H1 (cell line): ENCODE measurements at regions not wholly inside any gene's neighbourhood (a gene's known extent, or its start where the extent isn't known, plus 50 kb on each side); places are given as distances from the start of the nearest gene placed in this dataset.

Experiments used
- CTCF ChIA-PET: fragments of 300-600 bp; sonication (Branson Sonifier 250); formaldehyde crosslinking; loops from one replicate; lab custom pipeline; 2021; ENCODE audit not compliant: partially characterized antibody; lab: Charles Lee
- POLR2A ChIA-PET: fragments of 300-600 bp; sonication (Branson Sonifier 250); formaldehyde crosslinking; loops from one replicate; lab custom pipeline; 2021; ENCODE audit warnings: inconsistent platforms; ENCODE audit not compliant: partially characterized antibody; lab: Charles Lee
- DNase-seq, 2 experiments: peaks; one replicate each; pipeline versions ENCODE4 v3.0.0 to v3.0.0-alpha.2; 2010 to 2022; ENCODE audit warnings: low spot score in 2 of 2, low read depth in 1 of 2, mixed read lengths in 1 of 2
- FAIRE-seq: peaks from 2 replicates; lab custom pipeline; 2011; peaks lifted over from hg19 to GRCh38; lab: Jason Lieb, UNC
- H2AFZ ChIP-seq: 2 replicates; pipeline ENCODE4 v1.8.1; 2012; ENCODE audit warnings: low read length, inconsistent platforms
- H2AK5ac ChIP-seq: 2 replicates; pipeline ENCODE4 v1.6.1; 2013; ENCODE audit warnings: low read depth, low read length
- H2BK120ac ChIP-seq: replicated peaks from 2 replicates; pipeline ENCODE3; 2013; ENCODE audit warnings: low read depth, low read length, inconsistent platforms
- H2BK12ac ChIP-seq: 2 replicates; pipeline ENCODE4 v1.6.1; 2013; ENCODE audit warnings: low read depth, low read length
- H2BK15ac ChIP-seq: 2 replicates; pipeline ENCODE4 v1.6.1; 2013; ENCODE audit warnings: low read length
- H2BK20ac ChIP-seq: 2 replicates; pipeline ENCODE4 v1.6.1; 2013; ENCODE audit warnings: low read length
- H2BK5ac ChIP-seq: 2 replicates; pipeline ENCODE4 v1.6.1; 2013; ENCODE audit warnings: low read depth, low read length
- H3K14ac ChIP-seq: 2 replicates; pipeline ENCODE4 v1.6.1; 2013; ENCODE audit warnings: inconsistent platforms; ENCODE audit not compliant: insufficient read length
- H3K18ac ChIP-seq: 2 replicates; pipeline ENCODE4 v1.6.1; 2013; ENCODE audit warnings: low read length; ENCODE audit errors: extremely low read depth
- H3K23ac ChIP-seq: 2 replicates; pipeline ENCODE4 v1.6.1; 2013; ENCODE audit warnings: inconsistent platforms; ENCODE audit not compliant: insufficient read length
- H3K23me2 ChIP-seq: 2 replicates; pipeline ENCODE4 v1.6.1; 2013; ENCODE audit warnings: low read depth, low read length
- H3K27ac ChIP-seq: 2 replicates; pipeline ENCODE4 v1.6.1; 2011; ENCODE audit warnings: low read depth, low read length, inconsistent platforms
- H3K27me3 ChIP-seq, 4 experiments: replicated peaks in 1 of 4; 1 replicate in 1 of 4; 2 replicates in 3 of 4; pipeline versions ENCODE4 v1.6.1 to v1.8.1; 2011 to 2013; ENCODE audit warnings: low read length in 3 of 4, mild to moderate bottlenecking in 3 of 4, inconsistent platforms in 2 of 4, mixed read lengths in 2 of 4, moderate library complexity in 1 of 4; ENCODE audit not compliant: control insufficient read depth in 3 of 4, insufficient read depth in 3 of 4; ENCODE audit errors: extremely low read depth in 1 of 4
- H3K36me3 ChIP-seq, 4 experiments: 2 replicates each; pipeline versions ENCODE4 v1.6.1 to v1.8.1; 2011 to 2013; ENCODE audit warnings: mild to moderate bottlenecking in 4 of 4, low read length in 3 of 4, moderate library complexity in 2 of 4, control low read depth in 1 of 4, inconsistent platforms in 1 of 4; ENCODE audit not compliant: insufficient read depth in 4 of 4, control insufficient read depth in 2 of 4
- H3K4ac ChIP-seq: replicated peaks from 2 replicates; pipeline ENCODE3; 2013; ENCODE audit warnings: low read length, low read depth, mixed read lengths, inconsistent platforms; ENCODE audit not compliant: insufficient read length
- H3K4me1 ChIP-seq, 4 experiments: replicated peaks in 1 of 4; 1 replicate in 1 of 4; 2 replicates in 3 of 4; pipeline versions ENCODE4 v1.6.1 to v1.8.1; 2011 to 2013; ENCODE audit warnings: low read length in 3 of 4, inconsistent platforms in 2 of 4, mixed read lengths in 1 of 4; ENCODE audit not compliant: insufficient read depth in 4 of 4, control insufficient read depth in 3 of 4
- H3K4me2 ChIP-seq, 2 experiments: 2 replicates each; pipeline versions ENCODE4 v1.6.1 to v1.8.1; 2011 to 2013; ENCODE audit warnings: low read depth in 2 of 2, low read length in 2 of 2, control low read depth in 1 of 2, inconsistent platforms in 1 of 2, mild to moderate bottlenecking in 1 of 2; ENCODE audit not compliant: insufficient read depth in 1 of 2
- H3K4me3 ChIP-seq, 4 experiments: fragments of 200-600, 300-600 bp in 1 of 4; sonication (generic), shearing (Covaris generic), sonication (Bioruptor Twin) in 1 of 4; 2 replicates each; pipeline versions ENCODE4 v1.5.1 to v1.8.1; 2011 to 2016; ENCODE audit warnings: low read length in 4 of 4, low read depth in 3 of 4, control low read depth in 2 of 4, inconsistent platforms in 2 of 4, mild to moderate bottlenecking in 2 of 4, mixed read lengths in 1 of 4, moderate library complexity in 1 of 4; ENCODE audit not compliant: insufficient read depth in 2 of 4; ENCODE audit errors: extremely low read depth in 1 of 4
- H3K56ac ChIP-seq: replicated peaks from 2 replicates; pipeline ENCODE3; 2013; ENCODE audit warnings: low read depth, mild to moderate bottlenecking, mixed read lengths, low read length, inconsistent platforms; ENCODE audit not compliant: insufficient read length
- H3K79me1 ChIP-seq: 2 replicates; pipeline ENCODE4 v1.6.1; 2013; ENCODE audit warnings: low read depth, low read length, control low read depth
- H3K79me2 ChIP-seq, 2 experiments: 2 replicates each; pipeline versions ENCODE4 v1.6.1 to v1.8.1; 2012 to 2013; ENCODE audit warnings: low read length in 2 of 2, mild to moderate bottlenecking in 2 of 2, inconsistent platforms in 1 of 2; ENCODE audit not compliant: insufficient read depth in 2 of 2, control insufficient read depth in 1 of 2
- H3K9ac ChIP-seq, 4 experiments: replicated peaks in 1 of 4; 1 replicate in 1 of 4; 2 replicates in 3 of 4; pipeline versions ENCODE4 v1.6.1 to v1.8.1; 2011 to 2013; ENCODE audit warnings: low read depth in 3 of 4, low read length in 3 of 4, control low read depth in 2 of 4, mild to moderate bottlenecking in 2 of 4, moderate library complexity in 2 of 4, inconsistent platforms in 1 of 4; ENCODE audit errors: extremely low read depth in 1 of 4
- H3K9me3 ChIP-seq, 2 experiments: 2 replicates each; pipeline versions ENCODE4 v1.6.1 to v1.8.1; 2012 to 2013; ENCODE audit warnings: mild to moderate bottlenecking in 2 of 2, moderate library complexity in 2 of 2, control low read depth in 1 of 2, inconsistent platforms in 1 of 2, low read depth in 1 of 2, low read length in 1 of 2, mixed read lengths in 1 of 2; ENCODE audit not compliant: insufficient read depth in 2 of 2
- H4K20me1 ChIP-seq, 2 experiments: replicated peaks in 1 of 2; 2 replicates each; pipeline versions ENCODE3 to v1.8.1; 2011 to 2013; ENCODE audit warnings: inconsistent platforms in 2 of 2, low read length in 2 of 2, mild to moderate bottlenecking in 1 of 2; ENCODE audit not compliant: insufficient read depth in 2 of 2, control insufficient read depth in 1 of 2
- H4K5ac ChIP-seq: 2 replicates; pipeline ENCODE4 v1.6.1; 2013; ENCODE audit warnings: low read length, low read depth, mixed read lengths, inconsistent platforms; ENCODE audit not compliant: insufficient read length
- H4K8ac ChIP-seq: 2 replicates; pipeline ENCODE4 v1.8.0; 2013; ENCODE audit warnings: mild to moderate bottlenecking, moderate library complexity, low read length, inconsistent platforms; ENCODE audit not compliant: insufficient read depth; ENCODE audit errors: extremely low read depth
- H4K91ac ChIP-seq: replicated peaks from 2 replicates; pipeline ENCODE3; 2013; ENCODE audit warnings: low read length, mixed read lengths, inconsistent platforms; ENCODE audit not compliant: insufficient read length
- ATF3 ChIP-seq: IDR thresholded peaks from 2 replicates; pipeline ENCODE4 v1.6.1; 2011; ENCODE audit warnings: low read depth, mild to moderate bottlenecking, low read length; ENCODE audit not compliant: insufficient read depth
- E2F6 ChIP-seq: IDR thresholded peaks from 2 replicates; pipeline ENCODE4 v1.6.1; 2012; ENCODE audit warnings: inconsistent platforms
- EZH2 ChIP-seq: fragments of 200-600 bp; sonication (generic); IDR thresholded peaks from 2 replicates; pipeline ENCODE4 v1.7.1; 2012; ENCODE audit warnings: low read depth, mild to moderate bottlenecking, moderate library complexity, low read length, inconsistent platforms; ENCODE audit not compliant: severe bottlenecking
- HDAC6 ChIP-seq: IDR thresholded peaks from one replicate; pipeline ENCODE4 v1.7.1; 2012; ENCODE audit warnings: low read depth, mild to moderate bottlenecking, inconsistent platforms, low read length, moderate library complexity
- KDM4A ChIP-seq: IDR thresholded peaks from one replicate; pipeline ENCODE4 v1.7.1; 2012; ENCODE audit warnings: low read depth, mild to moderate bottlenecking, moderate library complexity, low read length, inconsistent platforms; ENCODE audit not compliant: severe bottlenecking
- RBBP5 ChIP-seq: IDR thresholded peaks from 2 replicates; pipeline ENCODE4 v1.7.1; 2012; ENCODE audit warnings: low read depth, mild to moderate bottlenecking, inconsistent platforms, low read length, moderate library complexity, borderline replicate concordance
- RXRA ChIP-seq: IDR thresholded peaks from 2 replicates; pipeline ENCODE4 v1.6.1; 2011; ENCODE audit warnings: low read depth, mild to moderate bottlenecking, low read length, moderate library complexity; ENCODE audit not compliant: insufficient read depth
- SUZ12 ChIP-seq: fragments of 200-600 bp; sonication (generic); IDR thresholded peaks from 2 replicates; pipeline ENCODE4 v1.6.1; 2012; ENCODE audit warnings: mild to moderate bottlenecking, inconsistent platforms, low read length, moderate library complexity, mixed read lengths
- WGBS, 2 experiments: shearing (Covaris generic) in 1 of 2; methylation state at CpG; one replicate each; pipeline versions ENCODE4 v1.1.6 to v1.1.7; 2013 to 2015; ENCODE audit warnings: low lambda C conversion rate in 2 of 2, mixed read lengths in 2 of 2, inconsistent platforms in 1 of 2, low coverage in 1 of 2, missing lambda C conversion rate in 1 of 2; ENCODE audit not compliant: insufficient replicate concordance in 2 of 2, insufficient coverage in 1 of 2, insufficient read length in 1 of 2; ENCODE audit errors: extremely low coverage in 1 of 2, missing lambda C conversion rate in 1 of 2; 5-methylcytosine and 5-hydroxymethylcytosine counted together

- Histone ChIP-seq H3K4me1 (no peaks in the 10 kb centered on the region), H3K23ac (no peak overlapping the region), H3K18ac (no peak overlapping the region), H2BK120ac (no peak overlapping the region), H3K23me2 (no peaks in the 10 kb centered on the region), H3K14ac (no peak overlapping the region), H4K8ac (no peak overlapping the region), H3K79me2 (no peaks in the 10 kb centered on the region), H2BK20ac (no peak overlapping the region), H3K79me1 (no peaks in the 10 kb centered on the region), H3K56ac (no peak overlapping the region), H3K9me3 (peaks cover 17 to 20% of the 10 kb centered on the region in 2 experiments), H3K27ac (no peak overlapping the region), H2AK5ac (no peak overlapping the region), H3K4me3 (no peak overlapping the region), H3K36me3 (peaks cover 0 to 3% (median 0%) of the 10 kb centered on the region in 4 experiments; a peak in 1 of 8 replicates), H2AFZ (no peak overlapping the region), H2BK15ac (no peak overlapping the region), H4K91ac (no peak overlapping the region), H3K4me2 (no peak overlapping the region), H4K5ac (no peak overlapping the region), H2BK12ac (no peak overlapping the region), H2BK5ac (no peak overlapping the region), H3K27me3 (no peaks in the 10 kb centered on the region), H3K4ac (no peak overlapping the region), H3K9ac (no peak overlapping the region), H4K20me1 (no peaks in the 10 kb centered on the region)
- POLR2A ChIA-PET: no interaction called here
- no peak for DNase-seq
- TF ChIP-seq ATF3 (no peak), SUZ12 (no peak), KDM4A (no peak), EZH2 (no peak), RXRA (no peak), RBBP5 (no peak), HDAC6 (no peak), E2F6 (no peak)
- CTCF ChIA-PET: interaction anchor here (1.5 to 2.1 kb wide), 3 partner anchors 8 to 228 kb away, joined by 4 to 7 read pairs (median 4); no protein-coding TSS in a partner anchor
- 96% methylated on average over 2 of the region's 2 CpGs; no CpG with 5 or more reads in 1 of the 2 experiments for WGBS, 2 experiments
- FAIRE-seq: no peak
Measured at GRCh38 chr1:164093543-164093942, 465.4 kb upstream of the PBX1 start.
